HG02610 (cell line): ENCODE measurements at regions not wholly inside any gene's neighbourhood (a gene's known extent, or its start where the extent isn't known, plus 50 kb on each side); places are given as distances from the start of the nearest gene placed in this dataset.

Experiments
- ATAC-seq: cut with Tn5 transposase; IDR thresholded peaks from one replicate; pipeline ENCODE4 v1.9.1; 2021; ENCODE audit warnings: mild to moderate bottlenecking, moderate library complexity; ENCODE audit not compliant: unreplicated experiment

DNA sequence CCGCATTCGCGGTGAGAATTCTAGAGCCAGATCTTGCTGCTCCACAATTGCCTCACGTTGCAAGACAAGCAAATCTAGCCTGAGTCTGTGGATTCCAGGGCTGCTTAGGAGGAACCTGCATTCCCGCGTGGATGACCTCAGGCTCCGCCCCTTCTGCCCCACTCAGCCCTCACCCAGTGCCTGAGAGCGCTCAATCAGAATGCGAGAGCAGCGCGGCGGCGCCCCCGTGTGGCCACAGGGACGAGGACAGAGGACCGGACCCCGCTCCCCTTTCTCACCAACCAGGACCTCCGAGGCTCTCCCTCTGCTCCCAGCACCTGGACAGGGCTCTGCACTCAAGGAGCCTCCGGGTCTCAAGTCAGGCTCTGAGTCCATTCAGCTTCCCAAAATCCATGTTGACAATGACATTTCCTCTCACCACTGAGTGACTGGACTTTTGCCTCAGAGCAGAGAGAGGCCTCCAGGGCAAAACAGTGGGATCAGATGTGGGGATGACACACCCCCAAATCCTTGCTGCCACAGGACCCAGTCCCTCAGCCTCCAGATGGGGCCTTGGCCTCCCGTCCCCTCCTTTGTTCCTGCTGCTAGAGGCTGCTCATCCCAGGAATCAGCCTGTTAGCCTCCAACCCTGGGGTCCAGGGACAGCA, 52.0 kb downstream of the RPP21 start:
- ATAC-seq = peak; percentile 75

DNA sequence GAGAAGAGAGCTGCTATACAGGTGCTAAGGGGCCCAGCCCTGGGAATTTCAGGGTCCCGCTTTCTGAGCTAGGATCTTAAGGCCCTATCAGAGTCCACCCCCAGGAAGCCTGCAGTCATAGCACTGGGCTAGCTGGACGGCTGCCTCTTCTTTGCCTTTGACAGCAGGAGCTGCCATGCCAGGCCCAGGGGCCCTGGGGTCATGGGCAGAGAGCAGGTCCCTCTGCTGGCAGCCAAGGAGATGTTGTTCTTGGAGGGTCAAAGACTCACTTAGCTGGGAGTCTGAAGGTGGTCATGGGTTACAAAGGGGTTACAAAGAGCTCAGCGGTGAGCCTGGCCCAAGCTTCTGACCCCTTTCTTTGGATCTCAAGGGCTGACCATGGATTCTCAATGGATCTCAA, 52.7 kb downstream of the RPP21 start:
- ATAC-seq = no peak

DNA sequence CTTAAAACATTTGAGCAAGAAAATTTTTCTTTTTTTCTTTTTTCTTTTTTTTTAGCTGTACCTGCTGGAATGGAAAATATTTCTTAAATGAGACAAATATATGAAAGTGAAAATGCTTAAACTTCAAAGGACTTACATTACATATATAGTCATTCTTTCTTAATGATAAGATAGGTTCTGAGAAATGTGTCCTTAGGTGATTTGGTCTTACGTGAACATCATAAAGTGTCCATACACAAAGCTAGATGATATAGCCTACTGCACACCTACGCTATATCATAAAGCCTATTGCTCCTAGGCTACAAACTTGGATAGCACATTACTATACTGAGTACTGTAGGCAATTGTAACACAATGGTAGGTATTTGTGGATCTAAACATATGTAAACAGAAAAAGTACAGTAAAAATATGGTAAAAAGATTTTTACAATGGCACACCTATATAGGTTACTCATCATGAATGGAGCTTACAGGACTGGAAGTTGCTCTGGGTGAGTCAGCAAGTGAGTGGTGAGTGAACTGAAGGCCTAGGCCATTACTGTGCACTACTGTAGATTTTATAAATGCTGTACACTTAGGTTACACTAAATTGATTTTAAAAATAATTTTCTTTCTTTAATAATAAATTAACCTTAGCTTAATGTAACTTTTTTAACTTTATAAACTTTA, 54.6 kb downstream of the RPP21 start:
- no peak for ATAC-seq

DNA sequence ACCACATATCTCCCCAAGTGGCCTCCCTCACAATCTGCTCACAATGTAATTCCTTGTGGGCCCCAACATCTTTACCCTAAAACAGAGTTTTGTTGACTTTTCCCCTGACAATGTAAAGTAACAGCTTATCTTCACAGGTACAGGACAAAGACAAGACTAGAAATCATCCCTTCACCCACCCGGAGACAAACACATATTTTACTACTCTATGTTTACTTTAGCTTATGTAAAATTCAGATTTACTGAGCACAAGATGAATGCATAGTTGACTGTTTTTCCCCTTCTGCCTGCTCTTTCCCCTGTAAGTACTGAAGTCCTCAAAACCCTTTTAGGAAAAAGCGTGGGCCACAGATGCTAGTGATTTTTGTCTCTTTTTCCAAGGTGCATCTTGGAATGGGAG, 61.0 kb downstream of the RPP21 start:
- no peak for ATAC-seq

DNA sequence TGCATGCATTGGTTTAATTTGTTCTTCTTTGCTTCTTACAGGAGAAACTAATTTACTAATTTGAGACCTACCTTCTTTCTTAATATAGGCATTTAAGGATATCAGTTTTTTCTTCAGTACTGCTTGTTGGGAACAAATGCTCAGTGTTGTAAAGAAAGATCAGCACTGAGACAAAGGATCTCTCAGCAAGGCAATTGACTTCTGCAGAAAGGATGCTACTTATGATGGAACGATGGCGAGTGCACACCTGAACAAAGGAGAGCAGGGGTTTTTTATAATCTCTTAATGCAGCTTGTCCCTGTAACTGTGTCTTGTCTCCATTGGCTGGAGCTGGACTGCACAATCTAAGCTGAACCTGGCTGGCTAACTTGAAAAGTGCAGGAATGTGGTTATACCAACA, 64.2 kb downstream of the RPP21 start:
- no peak for ATAC-seq

DNA sequence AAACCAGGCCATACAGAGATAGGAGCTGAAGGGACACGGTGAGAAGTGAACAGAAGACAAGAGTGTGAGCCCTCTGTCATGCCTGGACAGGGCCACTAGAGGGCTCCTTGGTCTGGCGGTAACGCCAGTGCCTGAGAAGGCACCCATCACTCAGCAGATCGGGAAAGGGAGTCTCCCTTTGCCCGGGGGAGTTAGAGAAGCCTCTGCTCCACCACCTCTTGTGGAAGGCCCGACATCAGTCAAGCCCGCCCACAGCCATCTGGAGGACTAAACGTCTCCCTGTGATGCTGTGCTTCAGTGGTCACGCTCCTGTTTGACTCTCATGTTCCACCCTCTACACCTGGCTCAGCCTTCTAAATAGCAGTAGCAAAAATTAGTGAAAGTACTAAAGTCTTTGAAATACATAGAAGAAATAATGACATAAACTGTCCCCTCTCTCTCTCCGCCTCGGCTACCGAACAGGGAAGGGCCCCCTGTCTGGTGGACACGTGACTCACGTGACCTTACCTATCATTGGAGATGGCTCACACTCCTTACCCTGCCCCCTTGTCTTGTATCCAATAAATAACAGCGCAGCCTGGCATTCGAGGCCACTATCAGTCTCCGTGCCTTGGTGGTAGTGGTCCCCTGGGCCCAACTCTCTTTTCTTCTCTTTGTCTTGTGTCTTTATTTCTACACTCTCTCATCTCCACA, 66.7 kb downstream of the RPP21 start:
- no peak for ATAC-seq

DNA sequence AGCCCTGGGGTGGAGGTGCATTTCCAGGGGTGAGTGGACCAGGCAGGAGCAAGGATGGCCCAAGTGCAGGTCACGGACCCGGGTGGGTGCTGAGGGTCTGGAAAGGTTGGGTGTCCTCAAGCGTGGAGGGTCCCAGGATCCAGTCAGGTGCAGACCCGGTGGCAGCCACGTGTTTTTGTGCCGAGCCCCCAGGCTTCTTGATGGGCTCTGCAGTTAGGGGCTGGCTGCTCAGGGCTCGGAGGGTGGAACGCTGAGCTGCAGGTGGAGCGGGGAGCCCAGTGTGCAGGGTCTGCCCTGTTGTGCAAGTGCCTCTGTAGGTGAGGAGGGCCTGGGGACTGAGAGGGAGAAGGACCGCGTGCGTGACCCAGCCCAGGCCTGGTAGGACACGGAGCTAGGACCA, 70.9 kb upstream of the HLA-E start:
- ATAC-seq = no peak

DNA sequence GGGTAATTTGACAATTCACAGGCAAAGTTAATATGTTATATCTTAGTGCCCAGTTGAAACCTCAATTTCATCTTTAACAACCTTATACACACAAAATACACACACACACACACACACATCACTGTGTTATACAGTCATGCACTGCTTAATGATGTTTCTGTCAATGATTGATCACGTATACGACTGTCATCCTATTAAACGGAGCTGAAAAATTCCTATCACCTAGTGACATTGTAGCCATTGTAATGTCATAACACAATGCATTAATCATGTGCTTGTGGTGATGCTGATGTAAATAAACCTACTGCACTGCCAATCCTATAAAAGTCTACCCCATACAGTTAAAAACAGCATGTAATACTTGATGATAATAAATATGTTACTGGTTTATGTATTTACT, 64.8 kb upstream of the HLA-E start:
- ATAC-seq = no peak
